A549 (cell line): ENCODE measurements at regions not wholly inside any gene's neighbourhood (a gene's known extent, or its start where the extent isn't known, plus 50 kb on each side); places are given as distances from the start of the nearest gene placed in this dataset.

ENCODE experiments used
- ATAC-seq, 2 experiments: fragments of 200-7000 bp in 1 of 2; fragments of >200 bp in 1 of 2; cut with Nextera tagmentation in 1 of 2; cut with Tn5 transposase in 1 of 2; 3 replicates each; pipeline versions ENCODE4 v1.8.0 to v1.9.1; 2018 to 2020; ENCODE audit warnings: mild to moderate bottlenecking in 1 of 2, moderate library complexity in 1 of 2
- CTCF ChIA-PET: fragments of 300-600 bp; sonication (Branson Sonifier 250); formaldehyde crosslinking; extraction: SDS; loops from one replicate; lab custom pipeline; 2021; ENCODE audit warnings: antibody characterized with exemption, inconsistent platforms; lab: Yijun Ruan, JAX
- POLR2A ChIA-PET: fragments of 350-600 bp; formaldehyde crosslinking; extraction: SDS; loops from one replicate; lab custom pipeline; 2021; ENCODE audit warnings: antibody characterized with exemption, inconsistent platforms; lab: Yijun Ruan, JAX
- DNase-seq, 2 experiments: peaks; one replicate each; pipeline versions ENCODE4 v3.0.0 to v3.0.0-alpha.2; 2011 to 2016; ENCODE audit warnings: low read depth in 1 of 2, low spot score in 1 of 2
- FAIRE-seq: peaks from 2 replicates; lab custom pipeline; 2011; peaks lifted over from hg19 to GRCh38; lab: Jason Lieb, UNC
- H3K27ac ChIP-seq, 2 experiments: fragments of >200 bp; sonication (Bioruptor Twin); formaldehyde crosslinking; 3 replicates each; pipeline ENCODE4 v1.5.1; 2016 to 2017
- H3K4me1 ChIP-seq: fragments of >200 bp; sonication (Bioruptor Twin); formaldehyde crosslinking; 3 replicates; pipeline ENCODE4 v1.6.1; 2016
- H3K4me2 ChIP-seq: fragments of >200 bp; sonication (Bioruptor Twin); formaldehyde crosslinking; 3 replicates; pipeline ENCODE4 v1.6.1; 2016
- H3K4me3 ChIP-seq: fragments of >200 bp; sonication (Bioruptor Twin); formaldehyde crosslinking; 3 replicates; pipeline ENCODE4 v1.5.1; 2016
- H3K9me3 ChIP-seq: fragments of >200 bp; sonication (Bioruptor Twin); formaldehyde crosslinking; 3 replicates; pipeline ENCODE4 v1.6.1; 2016
- BCL3 ChIP-seq: fragments of >200 bp; sonication (Bioruptor Twin); formaldehyde crosslinking; IDR thresholded peaks from 3 replicates; pipeline ENCODE4 v1.6.1; 2016
- BHLHE40 ChIP-seq: IDR thresholded peaks from 2 replicates; pipeline ENCODE4 v1.6.1; 2012; ENCODE audit warnings: low read depth, low read length, inconsistent platforms
- CEBPB ChIP-seq, 2 experiments: fragments of >200 bp in 1 of 2; sonication (Bioruptor Twin) in 1 of 2; formaldehyde crosslinking in 1 of 2; IDR thresholded peaks; 2 replicates each; pipeline ENCODE4 v1.6.1; 2012 to 2016
- CHD4 ChIP-seq: fragments of 200-600 bp; sonication (generic); IDR thresholded peaks from 2 replicates; pipeline ENCODE4 v1.6.1; 2016; ENCODE audit warnings: antibody characterized with exemption, mild to moderate bottlenecking, borderline replicate concordance
- CTCF ChIP-seq: fragments of >200 bp; sonication (Bioruptor Twin); formaldehyde crosslinking; IDR thresholded peaks from 3 replicates; pipeline ENCODE4 v1.5.1; 2016
- E2F6 ChIP-seq: IDR thresholded peaks from 2 replicates; pipeline ENCODE4 v1.6.1; 2012; ENCODE audit warnings: low read depth, borderline replicate concordance
- EHF ChIP-seq: fragments of 250-450 bp; sonication (Bioruptor Pico); IDR thresholded peaks from 2 replicates; pipeline ENCODE4 v1.5.0; 2020; ENCODE audit warnings: mild to moderate bottlenecking
- ELK1 ChIP-seq: fragments of 150-350 bp; IDR thresholded peaks from 2 replicates; pipeline ENCODE4 v1.6.1; 2014; ENCODE audit warnings: low read depth, mild to moderate bottlenecking, low read length
- EP300 ChIP-seq, 2 experiments: fragments of >200 bp; sonication (Bioruptor Twin); formaldehyde crosslinking; IDR thresholded peaks; 2 replicates in 1 of 2; 3 replicates in 1 of 2; pipeline ENCODE4 v1.6.1; 2016 to 2017
- ESRRA ChIP-seq: fragments of 150-350 bp; IDR thresholded peaks from 2 replicates; pipeline ENCODE4 v1.6.1; 2014; ENCODE audit warnings: mild to moderate bottlenecking, low read length, borderline replicate concordance
- FOXS1 ChIP-seq: fragments of 250-450 bp; sonication (Bioruptor Pico); IDR thresholded peaks from 2 replicates; pipeline ENCODE4 v1.5.0; 2020; ENCODE audit warnings: mild to moderate bottlenecking, moderate library complexity
- HDAC2 ChIP-seq: fragments of 200-600 bp; sonication (generic); IDR thresholded peaks from 2 replicates; pipeline ENCODE4 v1.6.1; 2016
- HOXA7 ChIP-seq: fragments of 250-450 bp; sonication (Bioruptor Pico); IDR thresholded peaks from 2 replicates; pipeline ENCODE4 v1.5.0; 2020; ENCODE audit warnings: mild to moderate bottlenecking, moderate library complexity
- HOXB13 ChIP-seq: fragments of 250-450 bp; sonication (Bioruptor Pico); IDR thresholded peaks from 2 replicates; pipeline ENCODE4 v1.5.0; 2020; ENCODE audit warnings: low read depth, mild to moderate bottlenecking, moderate library complexity
- KDM1A ChIP-seq: fragments of 200-600 bp; sonication (generic); IDR thresholded peaks from 2 replicates; pipeline ENCODE4 v1.6.1; 2016; ENCODE audit warnings: low read depth, mild to moderate bottlenecking
- KDM5A ChIP-seq: fragments of 200-600 bp; sonication (generic); IDR thresholded peaks from 2 replicates; pipeline ENCODE4 v1.6.1; 2016; ENCODE audit warnings: antibody characterized with exemption, mild to moderate bottlenecking
- MYC ChIP-seq: IDR thresholded peaks from 2 replicates; pipeline ENCODE4 v1.6.1; 2012; ENCODE audit warnings: mild to moderate bottlenecking, inconsistent platforms, low read length, improper control_type of control experiment, borderline replicate concordance
- NFE2L2 ChIP-seq: fragments of 150-350 bp; conservative IDR thresholded peaks from 2 replicates; pipeline ENCODE4 v1.6.1; 2014; ENCODE audit warnings: low read length
- NPAS2 ChIP-seq: fragments of 250-450 bp; sonication (Bioruptor Pico); IDR thresholded peaks from 2 replicates; pipeline ENCODE4 v1.8.0; 2022; ENCODE audit warnings: mild to moderate bottlenecking, moderate library complexity, borderline replicate concordance
- NR3C1 ChIP-seq: fragments of >200 bp; sonication (Bioruptor Twin); formaldehyde crosslinking; IDR thresholded peaks from 3 replicates; pipeline ENCODE4 v1.6.1; 2017
- PBX3 ChIP-seq: IDR thresholded peaks from 2 replicates; pipeline ENCODE4 v1.6.1; 2012
- PHF8 ChIP-seq: fragments of 200-600 bp; sonication (generic); IDR thresholded peaks from 2 replicates; pipeline ENCODE4 v1.6.1; 2016; ENCODE audit warnings: low read depth, mild to moderate bottlenecking, antibody characterized with exemption, moderate library complexity, borderline replicate concordance
- RAD21 ChIP-seq, 2 experiments: fragments of >200 bp in 1 of 2; sonication (Bioruptor Twin) in 1 of 2; formaldehyde crosslinking in 1 of 2; IDR thresholded peaks in 1 of 2; conservative IDR thresholded peaks in 1 of 2; 2 replicates in 1 of 2; 3 replicates in 1 of 2; pipeline ENCODE4 v1.6.1; 2012 to 2018; ENCODE audit warnings: inconsistent platforms in 1 of 2
- RARB ChIP-seq: fragments of 250-450 bp; sonication (Bioruptor Pico); IDR thresholded peaks from 2 replicates; pipeline ENCODE4 v1.8.0; 2021; ENCODE audit warnings: mild to moderate bottlenecking, moderate library complexity
- RCOR1 ChIP-seq: fragments of 150-350 bp; IDR thresholded peaks from 2 replicates; pipeline ENCODE4 v1.6.1; 2014; ENCODE audit warnings: antibody characterized with exemption, low read length, low read depth
- RFX5 ChIP-seq: fragments of 450-650 bp; IDR thresholded peaks from 2 replicates; pipeline ENCODE4 v1.7.1; 2014; ENCODE audit warnings: antibody characterized with exemption, mild to moderate bottlenecking, moderate library complexity
- RNF2 ChIP-seq: fragments of 200-600 bp; sonication (generic); IDR thresholded peaks from 2 replicates; pipeline ENCODE4 v1.6.1; 2016; ENCODE audit warnings: low read depth, mild to moderate bottlenecking, antibody characterized with exemption, moderate library complexity, borderline replicate concordance
- ZC3H11A ChIP-seq: fragments of 450-650 bp; IDR thresholded peaks from 2 replicates; pipeline ENCODE4 v1.6.1; 2014; ENCODE audit warnings: antibody characterized with exemption, mild to moderate bottlenecking
- ZFP36 ChIP-seq: fragments of 450-650 bp; IDR thresholded peaks from 2 replicates; pipeline ENCODE4 v1.6.1; 2014; ENCODE audit warnings: borderline replicate concordance; ENCODE audit not compliant: partially characterized antibody
- ZSCAN20 ChIP-seq: fragments of 250-450 bp; sonication (Bioruptor Pico); IDR thresholded peaks from 2 replicates; pipeline ENCODE4 v1.8.0; 2022; ENCODE audit warnings: mild to moderate bottlenecking, moderate library complexity
- WGBS: methylation state at CpG from one replicate; pipeline ENCODE4 v1.1.6; 2017; ENCODE audit errors: missing lambda C conversion rate; 5-methylcytosine and 5-hydroxymethylcytosine counted together

GRCh38 chr15:96997538-96997937, 667.0 kb downstream of the NR2F2 start (continued):
- TF ChIP-seq FOXS1 (CRISPR knock-in tag) (no peak), NR3C1 (no peak), PBX3 (no peak), ESRRA (no peak), ELK1 (no peak), CHD4 (no peak), BHLHE40 (no peak), ZSCAN20 (CRISPR knock-in tag) (no peak), BCL3 (no peak), RNF2 (no peak)
- TF ChIP-seq, all 56 proteins: peak for 0

DNA sequence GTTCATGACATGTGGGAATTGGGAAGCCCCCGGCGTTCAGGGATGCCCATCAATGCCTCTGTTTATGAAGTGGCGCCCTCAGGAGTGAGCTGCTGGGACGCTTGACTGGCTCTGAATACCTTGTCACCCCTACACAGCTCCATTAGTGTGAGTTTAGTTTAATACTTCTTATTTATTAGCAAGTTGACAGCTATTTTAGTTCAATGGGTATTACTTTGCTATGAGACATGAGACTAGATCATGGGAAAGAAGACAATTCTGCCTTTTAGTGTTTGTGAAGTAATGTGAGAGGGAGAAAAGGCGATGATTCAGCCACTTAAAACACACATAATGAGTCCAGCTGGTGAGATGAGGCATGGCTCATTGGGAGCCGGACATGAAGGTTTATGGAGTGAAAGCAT, 678.5 kb downstream of the NR2F2 start:
- Histone ChIP-seq H3K4me1 (no peaks in the 10 kb centered on the region), H3K4me3 (no peak overlapping the region), H3K27ac (no peak overlapping the region), H3K9me3 (no peaks in the 10 kb centered on the region), H3K4me2 (no peak overlapping the region)
- no peak for DNase-seq
- WGBS = 12% methylated on average over 6 of the region's 6 CpGs
- ATAC-seq = no peak
- TF ChIP-seq HOXA7 (CRISPR knock-in tag) (no peak), PHF8 (no peak), MYC (no peak), CHD4 (no peak), EHF (no peak), RCOR1 (no peak), CEBPB (IDR thresholded peaks at IDR 0.05) (no peak), EP300 (IDR thresholded peaks at IDR 0.05) (no peak), ZC3H11A (no peak), RAD21 (conservative IDR thresholded peaks at IDR 0.05 in 1 of 2, IDR thresholded peaks at IDR 0.05 in 1 of 2) (no peak), RNF2 (no peak), NFE2L2 (no peak), ZSCAN20 (CRISPR knock-in tag) (no peak), ZFP36 (no peak), RFX5 (no peak)
- FAIRE-seq = no peak
- ChIA-PET CTCF (no interaction called here), POLR2A (no interaction called here)

GRCh38 chr15:97012986-97013385, 682.5 kb downstream of the NR2F2 start:
- no peak for FAIRE-seq
- no peaks in the 10 kb centered on the region for H3K4me1 ChIP-seq
- WGBS = 23% methylated on average over 6 of the region's 6 CpGs
- DNase-seq = no peak
- no peak overlapping the region for H3K4me3 ChIP-seq
- TF ChIP-seq E2F6 (no peak), KDM1A (no peak), KDM5A (no peak), BHLHE40 (no peak), HDAC2 (no peak), NPAS2 (CRISPR knock-in tag) (no peak), CTCF (no peak), HOXB13 (CRISPR knock-in tag) (no peak), EHF (no peak), RARB (no peak), ESRRA (no peak), RFX5 (no peak)
- H3K9me3 ChIP-seq = no peaks in the 10 kb centered on the region
- POLR2A ChIA-PET = no interaction called here
- no peak overlapping the region for H3K27ac ChIP-seq
- H3K4me2 ChIP-seq = no peak overlapping the region
- no peak for ATAC-seq
- CTCF ChIA-PET = no interaction called here
